ENCODE measurements at regions not wholly inside any gene's neighbourhood (a gene's known extent, or its start where the extent isn't known, plus 50 kb on each side); places are given as distances from the start of the nearest gene placed in this dataset.
A peak's percentile ranks its signal among the peaks of the same experiment; 100 is the strongest.
"Not testable (repeated sequence)": the region's sequence is repeated elsewhere in the genome, so short reads cannot be mapped to it uniquely, and the experiment has no call there.

- no peak for DNase-seq (ENCODE audit: low spot score)
Measured at GRCh38 chr14:45587142-45587541, 334.1 kb upstream of the MIS18BP1 start.

- DNase-seq (ENCODE audit: low spot score) = no peak
Measured at GRCh38 chr14:45559626-45560025, 306.6 kb upstream of the MIS18BP1 start.

GRCh38 chr14:45558183-45558582, 305.2 kb upstream of the MIS18BP1 start:
- no peak for DNase-seq (ENCODE audit: low spot score)

GRCh38 chr14:45553981-45554380, 301.0 kb upstream of the MIS18BP1 start:
- DNase-seq (ENCODE audit: low spot score) = no peak

GRCh38 chr14:45551240-45551820, 298.3 kb upstream of the MIS18BP1 start:
- not testable (repeated sequence) for DNase-seq (ENCODE audit: low spot score)

- DNase-seq (ENCODE audit: low spot score) = no peak
Measured at GRCh38 chr14:45531022-45531421, 278.0 kb upstream of the MIS18BP1 start.

- peak; percentile 33 for DNase-seq (ENCODE audit: low spot score)
Measured at GRCh38 chr14:45526715-45527549, 273.9 kb upstream of the MIS18BP1 start.

- no peak for DNase-seq (ENCODE audit: low spot score)
Measured at GRCh38 chr14:45519766-45520165, 266.8 kb upstream of the MIS18BP1 start.

- no peak for DNase-seq (ENCODE audit: low spot score)
Measured at GRCh38 chr14:45492876-45493275, 239.9 kb upstream of the MIS18BP1 start.

GRCh38 chr14:45491914-45492313, 238.9 kb upstream of the MIS18BP1 start:
- no peak for DNase-seq (ENCODE audit: low spot score)

GRCh38 chr14:45486599-45486998, 233.6 kb upstream of the MIS18BP1 start:
- no peak for DNase-seq (ENCODE audit: low spot score)

- no peak for DNase-seq (ENCODE audit: low spot score)
Measured at GRCh38 chr14:45467023-45467422, 214.0 kb upstream of the MIS18BP1 start.

- DNase-seq (ENCODE audit: low spot score) = no peak
Measured at GRCh38 chr14:45434221-45434620, 181.2 kb upstream of the MIS18BP1 start.

GRCh38 chr14:45426685-45427282, 173.8 kb upstream of the MIS18BP1 start:
- peak; percentile 47 for DNase-seq (ENCODE audit: low spot score)

GRCh38 chr14:45406942-45407341, 153.9 kb upstream of the MIS18BP1 start:
- no peak for DNase-seq (ENCODE audit: low spot score)

- no peak for DNase-seq (ENCODE audit: low spot score)
Measured at GRCh38 chr14:45400950-45401640, 148.1 kb upstream of the MIS18BP1 start.

- DNase-seq (ENCODE audit: low spot score) = no peak
Measured at GRCh38 chr14:45400509-45400908, 147.5 kb upstream of the MIS18BP1 start.

- DNase-seq (ENCODE audit: low spot score) = no peak
Measured at GRCh38 chr14:45381091-45381490, 128.1 kb upstream of the MIS18BP1 start.

GRCh38 chr14:45377166-45377565, 124.2 kb upstream of the MIS18BP1 start:
- no peak for DNase-seq (ENCODE audit: low spot score)

GRCh38 chr14:45373877-45374276, 120.9 kb upstream of the MIS18BP1 start:
- DNase-seq (ENCODE audit: low spot score) = no peak

- no peak for DNase-seq (ENCODE audit: low spot score)
Measured at GRCh38 chr14:45364565-45365156, 111.7 kb upstream of the MIS18BP1 start.

- DNase-seq (ENCODE audit: low spot score) = no peak
Measured at GRCh38 chr14:45362505-45362904, 109.5 kb upstream of the MIS18BP1 start.

All from activated CD4-positive, alpha-beta T cell treated with anti-CD3 and anti-CD28 coated beads, Interleukin-2, Interleukin-4, amounts not matched to agents 100 ng/mL and 50 ng/mL, durations not matched to agents 16 hours and 8 hours (primary cell).